ENCODE measurements at regions not wholly inside any gene's neighbourhood (a gene's known extent, or its start where the extent isn't known, plus 50 kb on each side); places are given as distances from the start of the nearest gene placed in this dataset.

GRCh38 chr6:117204903-117205302, 60.5 kb upstream of the VGLL2 start:
- TF ChIP-seq POLR2A (conservative IDR thresholded peaks at IDR 0.05), result no peak
- TF ChIP-seq, protein P1, sequence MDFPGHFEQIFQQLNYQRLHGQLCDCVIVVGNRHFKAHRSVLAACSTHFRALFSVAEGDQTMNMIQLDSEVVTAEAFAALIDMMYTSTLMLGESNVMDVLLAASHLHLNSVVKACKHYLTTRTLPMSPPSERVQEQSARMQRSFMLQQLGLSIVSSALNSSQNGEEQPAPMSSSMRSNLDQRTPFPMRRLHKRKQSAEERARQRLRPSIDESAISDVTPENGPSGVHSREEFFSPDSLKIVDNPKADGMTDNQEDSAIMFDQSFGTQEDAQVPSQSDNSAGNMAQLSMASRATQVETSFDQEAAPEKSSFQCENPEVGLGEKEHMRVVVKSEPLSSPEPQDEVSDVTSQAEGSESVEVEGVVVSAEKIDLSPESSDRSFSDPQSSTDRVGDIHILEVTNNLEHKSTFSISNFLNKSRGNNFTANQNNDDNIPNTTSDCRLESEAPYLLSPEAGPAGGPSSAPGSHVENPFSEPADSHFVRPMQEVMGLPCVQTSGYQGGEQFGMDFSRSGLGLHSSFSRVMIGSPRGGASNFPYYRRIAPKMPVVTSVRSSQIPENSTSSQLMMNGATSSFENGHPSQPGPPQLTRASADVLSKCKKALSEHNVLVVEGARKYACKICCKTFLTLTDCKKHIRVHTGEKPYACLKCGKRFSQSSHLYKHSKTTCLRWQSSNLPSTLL (IDR thresholded peaks at IDR 0.05), result no peak
- no peak for TF ChIP-seq ATF4 (CRISPR knock-in tag; IDR thresholded peaks at IDR 0.05)
- TF ChIP-seq ARID3B (CRISPR knock-in tag; IDR thresholded peaks at IDR 0.05; ENCODE audit: borderline replicate concordance), result no peak
- no peak for TF ChIP-seq ZC3H11A (IDR thresholded peaks at IDR 0.05; ENCODE audit: low read depth, low read length)
- TF ChIP-seq ATF2 (CRISPR knock-in tag; IDR thresholded peaks at IDR 0.05), result no peak
- TF ChIP-seq NR2C2 (CRISPR knock-in tag; IDR thresholded peaks at IDR 0.05), result no peak
- no peak for TF ChIP-seq NR2C2 (tag; IDR thresholded peaks at IDR 0.05)
- TF ChIP-seq ZNF24 (IDR thresholded peaks at IDR 0.05), result no peak
- no peak for TF ChIP-seq CTCF (IDR thresholded peaks at IDR 0.05 in 2 of 3, conservative IDR thresholded peaks at IDR 0.05 in 1 of 3; ENCODE audit: insufficient read depth in 2 of 3, low read depth in 1 of 3, low read length in 3 of 3)
- TF ChIP-seq CBX5 (IDR thresholded peaks at IDR 0.05; ENCODE audit: borderline replicate concordance, low read depth), result no peak
- TF ChIP-seq EZH2 (IDR thresholded peaks at IDR 0.05; ENCODE audit: borderline replicate concordance, low read depth, low read length), result no peak
- TF ChIP-seq STAT5A (IDR thresholded peaks at IDR 0.05; ENCODE audit: borderline replicate concordance, low read length), result no peak
- no peak for TF ChIP-seq FOXP4 (CRISPR knock-in tag; IDR thresholded peaks at IDR 0.05; ENCODE audit: borderline replicate concordance)
